K562 (cell line): ENCODE measurements at regions not wholly inside any gene's neighbourhood (a gene's known extent, or its start where the extent isn't known, plus 50 kb on each side); places are given as distances from the start of the nearest gene placed in this dataset.

Experiments used
- ATAC-seq: fragments of 200-7000 bp; cut with Tn5 transposase; 3 replicates; pipeline ENCODE4 v1.9.1; 2020; ENCODE audit warnings: moderate library complexity
- BruUV-seq: library from RNA; stranded (reverse); fragments of 400-500 nt; replicated peaks from 2 replicates; lab custom pipeline; 2021; lab: Mats Ljungman, UMichigan
- CTCF ChIA-PET: fragments of 300-600 bp; formaldehyde crosslinking; extraction: SDS; loops from one replicate; lab custom pipeline; 2021; ENCODE audit warnings: low intra/inter-chr PET ratio; lab: Yijun Ruan, JAX
- POLR2A ChIA-PET: fragments of 300-600, 350-650 bp; sonication (Branson Sonifier 250); formaldehyde crosslinking; extraction: SDS; loops from one replicate; lab custom pipeline; 2021; ENCODE audit warnings: antibody characterized with exemption, inconsistent platforms; lab: Yijun Ruan, JAX
- DNase-seq, 4 experiments: peaks; one replicate each; pipeline versions ENCODE4 v3.0.0 to v3.0.0-alpha.2; 2011 to 2018; ENCODE audit warnings: low spot score in 3 of 4, mixed read lengths in 3 of 4; ENCODE audit errors: extremely low read depth in 1 of 4
- FAIRE-seq: peaks from 2 replicates; lab custom pipeline; 2011; peaks lifted over from hg19 to GRCh38; lab: Jason Lieb, UNC
- H2AFZ ChIP-seq: 2 replicates; pipeline ENCODE4 v1.6.0; 2011; ENCODE audit warnings: low read depth, low read length, control low read depth, inconsistent platforms
- H3K27ac ChIP-seq: fragments of 200-600 bp; 3 replicates; pipeline ENCODE4 v1.8.0; 2011; ENCODE audit warnings: low read depth, mild to moderate bottlenecking, control low read depth, inconsistent platforms, low read length, moderate library complexity, mixed read lengths; ENCODE audit errors: extremely low read depth
- H3K27me3 ChIP-seq, 2 experiments: fragments of 300-600 bp in 1 of 2; 2 replicates in 1 of 2; 3 replicates in 1 of 2; pipeline versions ENCODE4 v1.6.0 to v1.8.0; 2011; ENCODE audit warnings: inconsistent platforms in 2 of 2, low read length in 2 of 2, mild to moderate bottlenecking in 1 of 2, mixed read lengths in 1 of 2, moderate library complexity in 1 of 2; ENCODE audit not compliant: control insufficient read depth in 2 of 2, insufficient read depth in 2 of 2
- H3K36me3 ChIP-seq: fragments of 300-600 bp; 3 replicates; pipeline ENCODE4 v1.8.0; 2011; ENCODE audit warnings: mild to moderate bottlenecking, low read length, inconsistent platforms; ENCODE audit not compliant: control insufficient read depth, insufficient read depth
- H3K4me1 ChIP-seq, 2 experiments: fragments of 200-600 bp in 1 of 2; replicated peaks in 1 of 2; 2 replicates in 1 of 2; 3 replicates in 1 of 2; pipeline versions ENCODE4 v1.5.1 to v1.8.0; 2011; ENCODE audit warnings: inconsistent platforms in 2 of 2, low read length in 2 of 2, mild to moderate bottlenecking in 1 of 2, mixed read lengths in 1 of 2, moderate library complexity in 1 of 2; ENCODE audit not compliant: control insufficient read depth in 2 of 2, insufficient read depth in 2 of 2
- H3K4me2 ChIP-seq: 2 replicates; pipeline ENCODE4 v1.6.1; 2011; ENCODE audit warnings: low read length, control low read depth, inconsistent platforms, mixed read lengths; ENCODE audit not compliant: insufficient read depth
- H3K4me3 ChIP-seq: fragments of 200-600 bp; sonication (generic), shearing (Covaris generic); 2 replicates; pipeline ENCODE4 v1.5.1; 2016; ENCODE audit warnings: control low read depth, inconsistent platforms
- H3K79me2 ChIP-seq: fragments of 200-600 bp; 3 replicates; pipeline ENCODE4 v1.8.0; 2011; ENCODE audit warnings: low read length, inconsistent platforms; ENCODE audit not compliant: control insufficient read depth, insufficient read depth
- H3K9ac ChIP-seq, 2 experiments: 2 replicates each; pipeline versions ENCODE4 v1.6.0 to v1.6.1; 2011; ENCODE audit warnings: low read depth in 2 of 2, low read length in 2 of 2, control low read depth in 1 of 2, inconsistent platforms in 1 of 2, mild to moderate bottlenecking in 1 of 2, mixed read lengths in 1 of 2; ENCODE audit not compliant: insufficient read depth in 1 of 2
- H3K9me1 ChIP-seq: one replicate; pipeline ENCODE4 v1.6.0; 2011; ENCODE audit warnings: inconsistent platforms, mild to moderate bottlenecking, low read length, moderate library complexity; ENCODE audit not compliant: control insufficient read depth, insufficient read depth
- H3K9me3 ChIP-seq: replicated peaks from 2 replicates; pipeline ENCODE4 v1.5.1; 2011; ENCODE audit warnings: low read depth, low read length, inconsistent platforms; ENCODE audit not compliant: control insufficient read depth, insufficient read depth
- H4K20me1 ChIP-seq: replicated peaks from 2 replicates; pipeline ENCODE4 v1.6.1; 2011; ENCODE audit warnings: low read length, inconsistent platforms, mixed read lengths; ENCODE audit not compliant: control insufficient read depth, insufficient read depth
- ARHGAP35 ChIP-seq: fragments of 450-650 bp; IDR thresholded peaks from 2 replicates; pipeline ENCODE4 v1.6.1; 2018; ENCODE audit not compliant: partially characterized antibody
- ATF1 ChIP-seq, 2 experiments: fragments of 450-650 bp in 1 of 2; IDR thresholded peaks; 2 replicates each; pipeline ENCODE4 v1.6.1; 2016; ENCODE audit warnings: missing compliant biosample characterization in 1 of 2, missing genetic modification characterization in 1 of 2
- EP400 ChIP-seq: fragments of 450-650 bp; IDR thresholded peaks from 2 replicates; pipeline ENCODE4 v1.6.1; 2017; ENCODE audit warnings: antibody characterized with exemption, mild to moderate bottlenecking, moderate library complexity
- ERF ChIP-seq: fragments of 450-650 bp; formaldehyde crosslinking; IDR thresholded peaks from 2 replicates; pipeline ENCODE4 v1.4.0; 2020; ENCODE audit warnings: mild to moderate bottlenecking, mixed read lengths
- ETS1 ChIP-seq: conservative IDR thresholded peaks from 2 replicates; pipeline ENCODE4 v1.6.1; 2011; ENCODE audit warnings: low read depth, mild to moderate bottlenecking, low read length; ENCODE audit not compliant: control insufficient read depth
- KAT7 ChIP-seq: sonication (generic); formaldehyde crosslinking; IDR thresholded peaks from 2 replicates; pipeline ENCODE4 v1.8.0; 2022; ENCODE audit warnings: missing genetic modification reagents, mild to moderate bottlenecking, borderline replicate concordance
- MAFK ChIP-seq: IDR thresholded peaks from 2 replicates; pipeline ENCODE4 v1.6.1; 2011; ENCODE audit warnings: low read length, improper control_type of control experiment
- MBD2 ChIP-seq: sonication (generic); IDR thresholded peaks from 2 replicates; pipeline ENCODE4 v1.6.1; 2016; ENCODE audit warnings: low read depth, borderline replicate concordance
- PTTG1 ChIP-seq: fragments of 450-650 bp; IDR thresholded peaks from 2 replicates; pipeline ENCODE4 v1.6.1; 2016; ENCODE audit warnings: low read depth, mild to moderate bottlenecking, missing genetic modification characterization, missing compliant biosample characterization
- SNAPC5 ChIP-seq: fragments of 250-450 bp; sonication (Bioruptor Pico); IDR thresholded peaks from 2 replicates; pipeline ENCODE4 v1.8.0; 2021; ENCODE audit warnings: moderate library complexity, mild to moderate bottlenecking, inconsistent platforms
- SUPT5H ChIP-seq: fragments of 450-650 bp; IDR thresholded peaks from 2 replicates; pipeline ENCODE4 v1.6.1; 2016
- TCF15 ChIP-seq: fragments of 250-450 bp; sonication (Bioruptor Pico); IDR thresholded peaks from 2 replicates; pipeline ENCODE4 v1.8.0; 2022; ENCODE audit warnings: moderate library complexity, mild to moderate bottlenecking, inconsistent platforms
- TFE3 ChIP-seq: fragments of 450-650 bp; formaldehyde crosslinking; IDR thresholded peaks from 2 replicates; pipeline ENCODE4 v1.4.0; 2020; ENCODE audit warnings: mild to moderate bottlenecking, mixed read lengths
- THRAP3 ChIP-seq: fragments of 450-650 bp; IDR thresholded peaks from 2 replicates; pipeline ENCODE4 v1.6.1; 2016; ENCODE audit warnings: mild to moderate bottlenecking, inconsistent platforms, borderline replicate concordance
- ZNF324 ChIP-seq: fragments of 250-450 bp; sonication (Bioruptor Pico); IDR thresholded peaks from 2 replicates; pipeline ENCODE4 v1.4.0; 2020; ENCODE audit warnings: mild to moderate bottlenecking
- ZNF436 ChIP-seq: fragments of 250-450, 450-650 bp; sonication (Bioruptor Pico); formaldehyde crosslinking; IDR thresholded peaks from 2 replicates; pipeline ENCODE4 v1.7.0; 2020; ENCODE audit warnings: mild to moderate bottlenecking
- WGBS: fragments of 100-300 bp; shearing (Covaris generic); methylation state at CpG from one replicate; pipeline ENCODE4 v1.1.6; 2016; ENCODE audit warnings: low coverage, mixed read lengths; ENCODE audit not compliant: insufficient coverage; ENCODE audit errors: missing lambda C conversion rate; 5-methylcytosine and 5-hydroxymethylcytosine counted together
- in situ Hi-C: fragments of 300-500 bp; cut with MboI; formaldehyde crosslinking; loops from 4 replicates; pipeline ENCODE4 v1.15.0; 2018; ENCODE audit warnings: inconsistent platforms, mixed read lengths
- intact Hi-C: fragments of 100-400 bp; cut with micrococcal nuclease; formaldehyde crosslinking; loops from 2 replicates; pipeline ENCODE4 v1.14.2; 2022
- TF ChIP-seq, protein P1 (sequence below): fragments of 250-450 bp; sonication (Bioruptor Pico); IDR thresholded peaks from 2 replicates; pipeline ENCODE4 v1.5.0; 2020; ENCODE audit warnings: mild to moderate bottlenecking

DNA sequence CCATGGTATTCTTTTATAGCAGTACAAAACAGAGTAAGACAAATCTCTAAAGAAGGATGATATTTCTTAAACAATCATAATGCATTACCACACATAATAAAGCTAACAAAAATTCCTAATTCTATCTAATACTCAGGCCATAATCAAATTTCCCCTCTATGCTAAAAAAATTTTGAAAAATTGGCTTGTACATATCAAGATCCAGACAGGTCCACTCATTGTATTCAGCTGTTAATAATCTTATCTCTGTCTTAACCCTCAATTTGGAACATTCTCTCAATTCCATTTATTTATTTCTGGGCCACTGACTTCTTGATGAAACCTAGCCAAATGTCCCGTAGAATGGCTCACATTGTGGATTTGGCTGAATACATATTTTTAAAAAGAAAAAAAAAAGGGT is 59.1 kb upstream of the PAX3 start:
- Histone ChIP-seq H3K79me2 (no peaks in the 10 kb centered on the region), H3K9me1 (no peaks in the 10 kb centered on the region), H3K9me3 (no peaks in the 10 kb centered on the region), H3K4me1 (no peaks in the 10 kb centered on the region), H3K27me3 (no peaks in the 10 kb centered on the region), H3K9ac (no peak overlapping the region), H2AFZ (no peak overlapping the region), H3K36me3 (no peaks in the 10 kb centered on the region), H4K20me1 (no peaks in the 10 kb centered on the region), H3K4me2 (no peak overlapping the region), H3K27ac (no peak overlapping the region), H3K4me3 (no peak overlapping the region)
- no TSS peak for BruUV-seq
- no peak for TF ChIP-seq KAT7 (CRISPR knock-in tag)
- TF ChIP-seq ZNF324 (CRISPR knock-in tag): no peak
- TF ChIP-seq PTTG1 (tag): no peak
- TF ChIP-seq ETS1: no peak
- TF ChIP-seq ATF1 (CRISPR knock-in tag; IDR thresholded peaks at IDR 0.05): no peak
- no peak for TF ChIP-seq ATF1 (tag; IDR thresholded peaks at IDR 0.05)
- TF ChIP-seq THRAP3: no peak
- no peak for TF ChIP-seq TCF15 (CRISPR knock-in tag)
- no peak for TF ChIP-seq TFE3 (CRISPR knock-in tag)
- no peak for TF ChIP-seq ZNF436 (CRISPR knock-in tag)
- TF ChIP-seq MAFK: no peak
- no peak for TF ChIP-seq EP400
- TF ChIP-seq, protein P1, sequence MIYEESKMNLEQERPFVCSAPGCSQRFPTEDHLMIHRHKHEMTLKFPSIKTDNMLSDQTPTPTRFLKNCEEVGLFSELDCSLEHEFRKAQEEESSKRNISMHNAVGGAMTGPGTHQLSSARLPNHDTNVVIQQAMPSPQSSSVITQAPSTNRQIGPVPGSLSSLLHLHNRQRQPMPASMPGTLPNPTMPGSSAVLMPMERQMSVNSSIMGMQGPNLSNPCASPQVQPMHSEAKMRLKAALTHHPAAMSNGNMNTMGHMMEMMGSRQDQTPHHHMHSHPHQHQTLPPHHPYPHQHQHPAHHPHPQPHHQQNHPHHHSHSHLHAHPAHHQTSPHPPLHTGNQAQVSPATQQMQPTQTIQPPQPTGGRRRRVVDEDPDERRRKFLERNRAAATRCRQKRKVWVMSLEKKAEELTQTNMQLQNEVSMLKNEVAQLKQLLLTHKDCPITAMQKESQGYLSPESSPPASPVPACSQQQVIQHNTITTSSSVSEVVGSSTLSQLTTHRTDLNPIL (CRISPR knock-in tag): no peak
- TF ChIP-seq SNAPC5 (CRISPR knock-in tag): no peak
- no peak for TF ChIP-seq MBD2
- TF ChIP-seq ARHGAP35: no peak
- TF ChIP-seq ERF (CRISPR knock-in tag): no peak
- TF ChIP-seq SUPT5H: no peak
- in situ Hi-C loops (no loop called here), intact Hi-C loops (no loop called here)
- DNase-seq (no peak), ATAC-seq (no peak), FAIRE-seq (no peak)
- ChIA-PET POLR2A (no interaction called here), CTCF (no interaction called here)
- 0% methylated on average over 1 of the region's 1 CpG for WGBS
